Adrenal gland (tissue), 5 donors: ENCODE measurements at regions not wholly inside any gene's neighbourhood (a gene's known extent, or its start where the extent isn't known, plus 50 kb on each side); places are given as distances from the start of the nearest gene placed in this dataset.

Experiments
- POLR2A ChIP-seq, 2 donors: fragments of 450-650 bp; IDR thresholded peaks; one replicate each; pipeline ENCODE4 v1.6.1; 2017; ENCODE audit warnings: antibody characterized with exemption in 2 of 2, mild to moderate bottlenecking in 2 of 2, moderate library complexity in 1 of 2
- TF ChIP-seq, protein P1 (sequence below), 6 experiments: fragments of 450-650 bp in 4 of 6; fragments of 200-600 bp in 2 of 6; sonication (generic) in 1 of 6; IDR thresholded peaks; 1 replicate in 5 of 6; 2 replicates in 1 of 6; pipeline versions ENCODE4 v1.5.1 to v1.8.0; 2016 to 2021; ENCODE audit warnings: antibody characterized with exemption in 6 of 6, mild to moderate bottlenecking in 2 of 6, moderate library complexity in 1 of 6
- donor health status: DM: no; HTN: no; CAD: no.

DNA sequence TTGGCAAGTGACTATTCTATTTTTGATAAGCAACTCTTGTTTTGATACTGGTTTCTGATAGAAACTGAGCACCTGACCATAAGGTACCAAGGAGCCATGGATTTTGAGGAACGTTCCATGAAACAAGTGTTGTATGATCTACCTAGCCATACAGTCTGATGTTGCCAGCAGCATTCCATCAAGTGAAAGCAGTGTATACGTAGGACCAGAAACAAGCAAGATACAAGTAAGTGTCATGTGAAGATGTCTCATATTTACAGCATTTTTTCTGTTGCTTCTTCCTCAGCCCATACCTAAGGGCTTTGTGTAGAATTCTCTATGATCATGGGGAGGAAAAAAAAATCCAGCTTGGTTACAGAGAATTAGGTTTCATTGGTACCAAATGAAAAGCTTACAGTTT, 55.6 kb upstream of the RABGAP1L start:
- TF ChIP-seq, protein P1, sequence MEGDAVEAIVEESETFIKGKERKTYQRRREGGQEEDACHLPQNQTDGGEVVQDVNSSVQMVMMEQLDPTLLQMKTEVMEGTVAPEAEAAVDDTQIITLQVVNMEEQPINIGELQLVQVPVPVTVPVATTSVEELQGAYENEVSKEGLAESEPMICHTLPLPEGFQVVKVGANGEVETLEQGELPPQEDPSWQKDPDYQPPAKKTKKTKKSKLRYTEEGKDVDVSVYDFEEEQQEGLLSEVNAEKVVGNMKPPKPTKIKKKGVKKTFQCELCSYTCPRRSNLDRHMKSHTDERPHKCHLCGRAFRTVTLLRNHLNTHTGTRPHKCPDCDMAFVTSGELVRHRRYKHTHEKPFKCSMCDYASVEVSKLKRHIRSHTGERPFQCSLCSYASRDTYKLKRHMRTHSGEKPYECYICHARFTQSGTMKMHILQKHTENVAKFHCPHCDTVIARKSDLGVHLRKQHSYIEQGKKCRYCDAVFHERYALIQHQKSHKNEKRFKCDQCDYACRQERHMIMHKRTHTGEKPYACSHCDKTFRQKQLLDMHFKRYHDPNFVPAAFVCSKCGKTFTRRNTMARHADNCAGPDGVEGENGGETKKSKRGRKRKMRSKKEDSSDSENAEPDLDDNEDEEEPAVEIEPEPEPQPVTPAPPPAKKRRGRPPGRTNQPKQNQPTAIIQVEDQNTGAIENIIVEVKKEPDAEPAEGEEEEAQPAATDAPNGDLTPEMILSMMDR (IDR thresholded peaks at IDR 0.05) = no peak
- no peak for TF ChIP-seq POLR2A (IDR thresholded peaks at IDR 0.05)
